ENCODE measurements at regions not wholly inside any gene's neighbourhood (a gene's known extent, or its start where the extent isn't known, plus 50 kb on each side); places are given as distances from the start of the nearest gene placed in this dataset.

- no peak for TF ChIP-seq POLR2AphosphoS5 (IDR thresholded peaks at IDR 0.05)
- no peak for TF ChIP-seq CTCF (IDR thresholded peaks at IDR 0.05)
- TF ChIP-seq EP300 (IDR thresholded peaks at IDR 0.05), result no peak
- no peak for TF ChIP-seq POLR2A (IDR thresholded peaks at IDR 0.05)
These were observed 186.5 kb upstream of the BET1 start for GRCh38 chr7:94190599-94191061.

Data from sigmoid colon (tissue), 4 donors.